SK-N-SH treated with all-trans-retinoic acid at 6 μM for 48 hours (cell line): ENCODE measurements at regions not wholly inside any gene's neighbourhood (a gene's known extent, or its start where the extent isn't known, plus 50 kb on each side); places are given as distances from the start of the nearest gene placed in this dataset.
A peak's percentile ranks its signal among the peaks of the same experiment; 100 is the strongest.

Experiments
- ATAC-seq: fragments of 200-7000 bp; cut with Tn5 transposase; 3 replicates; pipeline ENCODE4 v1.9.1; 2020; ENCODE audit warnings: mild to moderate bottlenecking, moderate library complexity
- ARNTL ChIP-seq: fragments of 450-650 bp; formaldehyde crosslinking; IDR thresholded peaks from 2 replicates; pipeline ENCODE4 v1.5.0; 2020; ENCODE audit warnings: low read depth, mild to moderate bottlenecking, moderate library complexity, borderline replicate concordance
- BACH2 ChIP-seq: fragments of 250-450 bp; sonication (Bioruptor Pico); IDR thresholded peaks from 2 replicates; pipeline ENCODE4 v1.9.0; 2021; ENCODE audit warnings: mild to moderate bottlenecking, borderline replicate concordance
- CSDC2 ChIP-seq: fragments of 250-450 bp; sonication (Bioruptor Pico); IDR thresholded peaks from 2 replicates; pipeline ENCODE4 v1.5.0; 2020; ENCODE audit warnings: mild to moderate bottlenecking, moderate library complexity
- ESRRG ChIP-seq: fragments of 250-450 bp; sonication (Bioruptor Pico); IDR thresholded peaks from 2 replicates; pipeline ENCODE4 v1.6.1; 2021; ENCODE audit warnings: mild to moderate bottlenecking
- GLIS3 ChIP-seq: fragments of 250-450 bp; sonication (Bioruptor Pico); IDR thresholded peaks from 2 replicates; pipeline ENCODE4 v1.5.0; 2020; ENCODE audit warnings: mild to moderate bottlenecking, moderate library complexity
- ISL1 ChIP-seq: fragments of 250-450 bp; sonication (Bioruptor Pico); IDR thresholded peaks from 2 replicates; pipeline ENCODE4 v2.1.2; 2022; ENCODE audit warnings: mild to moderate bottlenecking, moderate library complexity
- OSR1 ChIP-seq: fragments of 250-450 bp; sonication (Bioruptor Pico); IDR thresholded peaks from 2 replicates; pipeline ENCODE4 v1.8.0; 2022; ENCODE audit warnings: moderate library complexity, mild to moderate bottlenecking, inconsistent platforms
- SNAI2 ChIP-seq: fragments of 250-450 bp; sonication (Bioruptor Pico); IDR thresholded peaks from 2 replicates; pipeline ENCODE4 v1.5.0; 2020; ENCODE audit warnings: mild to moderate bottlenecking, moderate library complexity
- TCF4 ChIP-seq: fragments of 250-450 bp; sonication (Bioruptor Pico); IDR thresholded peaks from 2 replicates; pipeline ENCODE4 v1.8.0; 2021; ENCODE audit warnings: mild to moderate bottlenecking, moderate library complexity, borderline replicate concordance
- TOX ChIP-seq: fragments of 250-450 bp; sonication (Bioruptor Pico); IDR thresholded peaks from 2 replicates; pipeline ENCODE4 v1.8.0; 2021; ENCODE audit warnings: mild to moderate bottlenecking, moderate library complexity, borderline replicate concordance
- ZC3H10 ChIP-seq: fragments of 250-450 bp; sonication (Bioruptor Pico); IDR thresholded peaks from 2 replicates; pipeline ENCODE4 v1.5.1; 2021; ENCODE audit warnings: mild to moderate bottlenecking, moderate library complexity
- ZFP3 ChIP-seq: fragments of 250-450 bp; sonication (Bioruptor Pico); IDR thresholded peaks from 2 replicates; pipeline ENCODE4 v1.5.0; 2020; ENCODE audit warnings: mild to moderate bottlenecking, moderate library complexity
- ZFP30 ChIP-seq: fragments of 450-650 bp; formaldehyde crosslinking; IDR thresholded peaks from 2 replicates; pipeline ENCODE4 v1.5.0; 2022; ENCODE audit warnings: mild to moderate bottlenecking, moderate library complexity
- ZNF70 ChIP-seq: fragments of 450-650 bp; formaldehyde crosslinking; IDR thresholded peaks from 2 replicates; pipeline ENCODE4 v1.5.0; 2020; ENCODE audit warnings: mild to moderate bottlenecking, moderate library complexity
- TF ChIP-seq, protein P1 (sequence below): fragments of 250-450 bp; sonication (Bioruptor Pico); IDR thresholded peaks from 2 replicates; pipeline ENCODE4 v1.5.1; 2020; ENCODE audit warnings: low read depth, mild to moderate bottlenecking, moderate library complexity
- TF ChIP-seq, protein P2 (sequence below): fragments of 250-450 bp; sonication (Bioruptor Pico); IDR thresholded peaks from 2 replicates; pipeline ENCODE4 v1.5.1; 2021; ENCODE audit warnings: mild to moderate bottlenecking, moderate library complexity
- TF ChIP-seq, protein P3 (sequence below): fragments of 250-450 bp; sonication (Bioruptor Pico); IDR thresholded peaks from 2 replicates; pipeline ENCODE4 v1.5.0; 2020; ENCODE audit warnings: mild to moderate bottlenecking, moderate library complexity
- TF ChIP-seq, protein P4 (sequence below): fragments of 250-450 bp; sonication (Bioruptor Pico); IDR thresholded peaks from 2 replicates; pipeline ENCODE4 v1.8.0; 2020; ENCODE audit warnings: mild to moderate bottlenecking, moderate library complexity, borderline replicate concordance

DNA sequence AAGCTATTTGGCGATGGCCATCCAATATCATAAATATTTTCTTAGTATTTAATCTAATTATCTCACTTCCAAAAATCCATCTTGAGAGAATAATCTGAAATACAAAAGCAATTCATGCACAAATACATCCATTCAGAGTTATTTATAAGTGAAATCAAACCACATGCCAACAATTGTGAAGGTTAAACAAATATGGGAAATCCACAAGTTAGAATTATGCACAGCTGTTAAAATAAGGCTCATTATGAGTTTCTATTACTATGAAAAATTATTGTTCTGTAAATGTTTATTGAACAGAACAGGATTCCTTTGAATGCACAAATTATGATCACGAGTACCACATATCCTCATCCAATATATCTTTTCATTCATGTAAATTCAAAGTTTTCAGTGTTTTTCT is 267.7 kb downstream of the PLOD2 start:
- no peak for TF ChIP-seq ARNTL
- no peak for TF ChIP-seq ESRRG (CRISPR knock-in tag)
- TF ChIP-seq ZNF70 (CRISPR knock-in tag), result no peak
- no peak for TF ChIP-seq GLIS3 (CRISPR knock-in tag)
- TF ChIP-seq OSR1 (CRISPR knock-in tag), result no peak
- TF ChIP-seq, protein P1, sequence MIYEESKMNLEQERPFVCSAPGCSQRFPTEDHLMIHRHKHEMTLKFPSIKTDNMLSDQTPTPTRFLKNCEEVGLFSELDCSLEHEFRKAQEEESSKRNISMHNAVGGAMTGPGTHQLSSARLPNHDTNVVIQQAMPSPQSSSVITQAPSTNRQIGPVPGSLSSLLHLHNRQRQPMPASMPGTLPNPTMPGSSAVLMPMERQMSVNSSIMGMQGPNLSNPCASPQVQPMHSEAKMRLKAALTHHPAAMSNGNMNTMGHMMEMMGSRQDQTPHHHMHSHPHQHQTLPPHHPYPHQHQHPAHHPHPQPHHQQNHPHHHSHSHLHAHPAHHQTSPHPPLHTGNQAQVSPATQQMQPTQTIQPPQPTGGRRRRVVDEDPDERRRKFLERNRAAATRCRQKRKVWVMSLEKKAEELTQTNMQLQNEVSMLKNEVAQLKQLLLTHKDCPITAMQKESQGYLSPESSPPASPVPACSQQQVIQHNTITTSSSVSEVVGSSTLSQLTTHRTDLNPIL (CRISPR knock-in tag), result no peak
- TF ChIP-seq, protein P2, sequence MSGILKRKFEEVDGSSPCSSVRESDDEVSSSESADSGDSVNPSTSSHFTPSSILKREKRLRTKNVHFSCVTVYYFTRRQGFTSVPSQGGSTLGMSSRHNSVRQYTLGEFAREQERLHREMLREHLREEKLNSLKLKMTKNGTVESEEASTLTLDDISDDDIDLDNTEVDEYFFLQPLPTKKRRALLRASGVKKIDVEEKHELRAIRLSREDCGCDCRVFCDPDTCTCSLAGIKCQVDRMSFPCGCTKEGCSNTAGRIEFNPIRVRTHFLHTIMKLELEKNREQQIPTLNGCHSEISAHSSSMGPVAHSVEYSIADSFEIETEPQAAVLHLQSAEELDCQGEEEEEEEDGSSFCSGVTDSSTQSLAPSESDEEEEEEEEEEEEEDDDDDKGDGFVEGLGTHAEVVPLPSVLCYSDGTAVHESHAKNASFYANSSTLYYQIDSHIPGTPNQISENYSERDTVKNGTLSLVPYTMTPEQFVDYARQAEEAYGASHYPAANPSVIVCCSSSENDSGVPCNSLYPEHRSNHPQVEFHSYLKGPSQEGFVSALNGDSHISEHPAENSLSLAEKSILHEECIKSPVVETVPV, result no peak
- TF ChIP-seq, protein P3, sequence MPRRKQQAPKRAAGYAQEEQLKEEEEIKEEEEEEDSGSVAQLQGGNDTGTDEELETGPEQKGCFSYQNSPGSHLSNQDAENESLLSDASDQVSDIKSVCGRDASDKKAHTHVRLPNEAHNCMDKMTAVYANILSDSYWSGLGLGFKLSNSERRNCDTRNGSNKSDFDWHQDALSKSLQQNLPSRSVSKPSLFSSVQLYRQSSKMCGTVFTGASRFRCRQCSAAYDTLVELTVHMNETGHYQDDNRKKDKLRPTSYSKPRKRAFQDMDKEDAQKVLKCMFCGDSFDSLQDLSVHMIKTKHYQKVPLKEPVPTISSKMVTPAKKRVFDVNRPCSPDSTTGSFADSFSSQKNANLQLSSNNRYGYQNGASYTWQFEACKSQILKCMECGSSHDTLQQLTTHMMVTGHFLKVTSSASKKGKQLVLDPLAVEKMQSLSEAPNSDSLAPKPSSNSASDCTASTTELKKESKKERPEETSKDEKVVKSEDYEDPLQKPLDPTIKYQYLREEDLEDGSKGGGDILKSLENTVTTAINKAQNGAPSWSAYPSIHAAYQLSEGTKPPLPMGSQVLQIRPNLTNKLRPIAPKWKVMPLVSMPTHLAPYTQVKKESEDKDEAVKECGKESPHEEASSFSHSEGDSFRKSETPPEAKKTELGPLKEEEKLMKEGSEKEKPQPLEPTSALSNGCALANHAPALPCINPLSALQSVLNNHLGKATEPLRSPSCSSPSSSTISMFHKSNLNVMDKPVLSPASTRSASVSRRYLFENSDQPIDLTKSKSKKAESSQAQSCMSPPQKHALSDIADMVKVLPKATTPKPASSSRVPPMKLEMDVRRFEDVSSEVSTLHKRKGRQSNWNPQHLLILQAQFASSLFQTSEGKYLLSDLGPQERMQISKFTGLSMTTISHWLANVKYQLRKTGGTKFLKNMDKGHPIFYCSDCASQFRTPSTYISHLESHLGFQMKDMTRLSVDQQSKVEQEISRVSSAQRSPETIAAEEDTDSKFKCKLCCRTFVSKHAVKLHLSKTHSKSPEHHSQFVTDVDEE (CRISPR knock-in tag), result no peak
- TF ChIP-seq ZFP30 (CRISPR knock-in tag), result no peak
- TF ChIP-seq ISL1, result no peak
- TF ChIP-seq ZC3H10 (CRISPR knock-in tag), result no peak
- TF ChIP-seq TOX (CRISPR knock-in tag), result no peak
- no peak for TF ChIP-seq SNAI2
- TF ChIP-seq BACH2 (CRISPR knock-in tag), result no peak
- TF ChIP-seq TCF4 (CRISPR knock-in tag), result no peak
- no peak for TF ChIP-seq CSDC2 (CRISPR knock-in tag)
- TF ChIP-seq, all 23 proteins: peak for 0
- no peak for ATAC-seq

DNA sequence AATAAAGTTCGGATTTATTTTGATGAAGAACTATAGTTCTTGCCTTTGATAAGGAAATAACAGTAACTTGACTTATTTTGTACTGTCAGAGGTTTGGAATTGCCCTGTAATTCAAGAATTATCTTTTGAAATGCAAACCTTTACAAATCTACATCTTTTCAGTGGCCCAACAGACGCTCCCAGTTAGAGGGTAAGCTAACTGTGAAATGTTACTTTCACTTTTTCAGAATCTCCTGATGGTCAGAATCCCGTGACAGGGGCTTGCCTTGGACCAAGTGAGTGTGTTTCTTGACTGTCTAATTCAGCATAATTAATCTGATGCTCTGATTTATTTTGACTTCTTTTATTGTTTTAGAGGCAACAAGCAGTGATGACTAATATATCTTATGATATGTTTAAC is 262.5 kb downstream of the PLOD2 start:
- TF ChIP-seq TOX (CRISPR knock-in tag), result no peak
- TF ChIP-seq GLIS3 (CRISPR knock-in tag), result no peak
- no peak for TF ChIP-seq ZFP30 (CRISPR knock-in tag)
- TF ChIP-seq, protein P4, sequence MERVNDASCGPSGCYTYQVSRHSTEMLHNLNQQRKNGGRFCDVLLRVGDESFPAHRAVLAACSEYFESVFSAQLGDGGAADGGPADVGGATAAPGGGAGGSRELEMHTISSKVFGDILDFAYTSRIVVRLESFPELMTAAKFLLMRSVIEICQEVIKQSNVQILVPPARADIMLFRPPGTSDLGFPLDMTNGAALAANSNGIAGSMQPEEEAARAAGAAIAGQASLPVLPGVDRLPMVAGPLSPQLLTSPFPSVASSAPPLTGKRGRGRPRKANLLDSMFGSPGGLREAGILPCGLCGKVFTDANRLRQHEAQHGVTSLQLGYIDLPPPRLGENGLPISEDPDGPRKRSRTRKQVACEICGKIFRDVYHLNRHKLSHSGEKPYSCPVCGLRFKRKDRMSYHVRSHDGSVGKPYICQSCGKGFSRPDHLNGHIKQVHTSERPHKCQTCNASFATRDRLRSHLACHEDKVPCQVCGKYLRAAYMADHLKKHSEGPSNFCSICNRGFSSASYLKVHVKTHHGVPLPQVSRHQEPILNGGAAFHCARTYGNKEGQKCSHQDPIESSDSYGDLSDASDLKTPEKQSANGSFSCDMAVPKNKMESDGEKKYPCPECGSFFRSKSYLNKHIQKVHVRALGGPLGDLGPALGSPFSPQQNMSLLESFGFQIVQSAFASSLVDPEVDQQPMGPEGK (CRISPR knock-in tag), result no peak
- no peak for TF ChIP-seq BACH2 (CRISPR knock-in tag)
- ATAC-seq, result peak; percentile 33; the same call in 2 of the 3 replicates

DNA sequence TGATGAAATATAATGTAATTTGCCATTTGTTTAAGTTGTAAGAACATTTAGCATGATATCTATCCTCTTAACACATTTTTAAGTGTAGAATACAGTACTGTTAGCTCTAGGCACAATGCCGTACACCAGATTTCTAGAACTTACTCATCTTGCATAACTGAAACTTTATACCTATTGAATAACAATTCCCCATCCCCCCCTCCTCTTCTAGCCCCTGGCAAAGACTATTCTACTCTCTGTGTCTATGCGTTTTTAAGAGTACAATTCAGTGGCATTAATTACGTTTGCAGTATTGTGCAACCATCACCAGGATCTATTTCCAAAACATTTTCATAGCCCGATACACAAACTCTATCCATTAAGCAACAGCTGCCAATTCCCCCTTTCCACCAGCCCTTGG is 261.7 kb downstream of the PLOD2 start:
- no peak for TF ChIP-seq TCF4 (CRISPR knock-in tag)
- no peak for TF ChIP-seq TOX (CRISPR knock-in tag)
- TF ChIP-seq, protein P4 (CRISPR knock-in tag), result no peak
- no peak for TF ChIP-seq ZFP3 (CRISPR knock-in tag)
- no peak for TF ChIP-seq GLIS3 (CRISPR knock-in tag)
- no peak for TF ChIP-seq ZFP30 (CRISPR knock-in tag)
- ATAC-seq, result no peak
